GM12801 (cell line): ENCODE measurements at regions not wholly inside any gene's neighbourhood (a gene's known extent, or its start where the extent isn't known, plus 50 kb on each side); places are given as distances from the start of the nearest gene placed in this dataset.

Source experiments
- TF ChIP-seq, protein P1 (sequence below): IDR thresholded peaks from one replicate; pipeline ENCODE4 v1.5.1; 2011; ENCODE audit warnings: control low read depth; ENCODE audit not compliant: insufficient read length; ENCODE audit errors: extremely low read depth

DNA sequence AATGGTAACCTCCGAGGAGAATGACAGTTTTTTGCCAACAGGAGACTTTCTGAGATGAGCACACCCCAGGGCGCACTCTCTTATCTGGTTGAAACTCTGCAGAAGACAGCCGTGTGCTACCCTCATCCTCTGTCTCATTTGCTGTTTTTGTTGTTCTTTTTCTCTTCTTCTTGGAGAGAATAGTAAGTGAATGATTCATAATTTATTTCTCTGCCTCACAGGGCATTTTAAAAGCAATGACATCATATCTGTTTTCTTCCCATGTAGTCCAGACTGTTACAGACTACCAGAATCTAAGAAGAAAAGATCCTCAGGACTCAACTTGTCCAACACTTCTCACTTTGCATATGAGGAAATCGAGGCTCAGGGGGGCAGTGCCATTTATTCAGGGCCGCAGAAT is 771.1 kb upstream of the GRM7 start:
- TF ChIP-seq, protein P1, sequence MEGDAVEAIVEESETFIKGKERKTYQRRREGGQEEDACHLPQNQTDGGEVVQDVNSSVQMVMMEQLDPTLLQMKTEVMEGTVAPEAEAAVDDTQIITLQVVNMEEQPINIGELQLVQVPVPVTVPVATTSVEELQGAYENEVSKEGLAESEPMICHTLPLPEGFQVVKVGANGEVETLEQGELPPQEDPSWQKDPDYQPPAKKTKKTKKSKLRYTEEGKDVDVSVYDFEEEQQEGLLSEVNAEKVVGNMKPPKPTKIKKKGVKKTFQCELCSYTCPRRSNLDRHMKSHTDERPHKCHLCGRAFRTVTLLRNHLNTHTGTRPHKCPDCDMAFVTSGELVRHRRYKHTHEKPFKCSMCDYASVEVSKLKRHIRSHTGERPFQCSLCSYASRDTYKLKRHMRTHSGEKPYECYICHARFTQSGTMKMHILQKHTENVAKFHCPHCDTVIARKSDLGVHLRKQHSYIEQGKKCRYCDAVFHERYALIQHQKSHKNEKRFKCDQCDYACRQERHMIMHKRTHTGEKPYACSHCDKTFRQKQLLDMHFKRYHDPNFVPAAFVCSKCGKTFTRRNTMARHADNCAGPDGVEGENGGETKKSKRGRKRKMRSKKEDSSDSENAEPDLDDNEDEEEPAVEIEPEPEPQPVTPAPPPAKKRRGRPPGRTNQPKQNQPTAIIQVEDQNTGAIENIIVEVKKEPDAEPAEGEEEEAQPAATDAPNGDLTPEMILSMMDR = no peak

DNA sequence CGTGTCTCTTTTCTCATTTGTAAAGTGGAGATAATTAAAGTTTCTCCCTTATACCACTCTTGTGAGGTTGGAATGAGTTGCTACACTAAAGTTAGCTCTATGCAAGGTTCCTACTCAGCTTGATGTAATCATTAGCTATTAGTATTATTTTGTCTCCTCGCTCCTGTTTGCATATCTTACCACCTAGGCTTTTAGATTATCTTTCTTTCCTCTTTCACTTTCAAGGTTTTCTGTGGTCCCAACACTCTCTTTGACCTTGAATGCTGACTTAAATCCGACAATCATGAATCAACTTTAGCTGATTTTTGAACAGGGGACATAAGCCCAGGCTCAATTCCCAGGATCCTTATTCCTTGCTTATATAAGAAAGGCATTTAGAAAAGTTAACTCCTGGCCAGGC is 769.7 kb upstream of the GRM7 start:
- TF ChIP-seq, protein P1 = no peak

DNA sequence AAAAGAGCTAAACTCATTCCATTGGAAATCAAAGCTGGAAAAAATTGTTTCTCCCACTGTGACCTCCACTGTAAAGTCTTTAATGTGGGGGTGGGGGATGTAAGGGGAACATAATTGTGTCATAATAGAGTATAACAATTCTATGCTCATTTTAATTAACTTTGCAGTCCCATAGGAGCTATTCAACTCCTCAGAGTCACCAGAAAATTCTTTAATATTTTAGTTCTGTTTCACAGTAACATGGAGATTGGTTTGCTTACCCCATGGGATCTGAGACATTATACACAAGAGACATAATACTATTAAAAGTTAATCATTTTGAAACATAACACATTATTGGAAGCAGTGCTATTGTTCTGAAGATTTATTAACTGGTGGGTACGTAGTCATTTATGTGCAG is 765.9 kb upstream of the GRM7 start:
- TF ChIP-seq, protein P1 = no peak

DNA sequence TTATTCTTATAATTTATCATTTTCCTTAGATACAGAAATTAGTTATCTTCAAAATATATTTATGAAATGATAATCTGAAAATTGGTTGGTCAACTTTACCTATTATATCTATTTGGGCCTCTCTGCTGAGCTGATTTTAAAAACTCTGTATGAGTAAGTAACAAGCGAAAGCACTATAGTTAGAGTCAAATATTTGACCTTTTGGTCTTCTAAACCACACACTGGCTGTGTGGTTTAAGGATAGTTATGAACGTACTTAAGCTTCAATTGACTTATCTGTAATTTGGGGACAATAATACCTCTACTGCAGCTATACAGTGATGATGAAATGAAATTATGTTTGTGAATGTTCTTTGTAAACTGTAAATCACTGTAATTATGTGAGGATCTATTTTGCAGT is 763.9 kb upstream of the GRM7 start:
- TF ChIP-seq, protein P1 = no peak

DNA sequence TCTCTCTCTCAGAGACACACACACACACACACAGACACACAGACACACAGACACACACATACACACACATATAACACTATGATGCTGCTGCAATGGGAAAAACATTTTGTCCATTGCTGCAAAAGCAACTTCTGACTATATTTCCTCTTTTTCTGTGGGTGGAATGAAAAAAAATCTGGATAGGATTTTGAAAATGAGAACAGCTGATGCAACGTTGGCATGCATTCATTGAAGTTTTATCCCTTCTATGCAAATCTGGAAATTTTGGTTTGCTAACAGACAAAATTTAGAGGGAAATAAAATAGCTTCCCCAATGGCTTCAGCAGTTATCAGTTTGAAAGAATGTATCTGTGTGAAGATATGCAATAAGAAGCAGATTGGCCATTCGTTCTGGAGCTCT is 763.4 kb upstream of the GRM7 start:
- TF ChIP-seq, protein P1 = no peak

DNA sequence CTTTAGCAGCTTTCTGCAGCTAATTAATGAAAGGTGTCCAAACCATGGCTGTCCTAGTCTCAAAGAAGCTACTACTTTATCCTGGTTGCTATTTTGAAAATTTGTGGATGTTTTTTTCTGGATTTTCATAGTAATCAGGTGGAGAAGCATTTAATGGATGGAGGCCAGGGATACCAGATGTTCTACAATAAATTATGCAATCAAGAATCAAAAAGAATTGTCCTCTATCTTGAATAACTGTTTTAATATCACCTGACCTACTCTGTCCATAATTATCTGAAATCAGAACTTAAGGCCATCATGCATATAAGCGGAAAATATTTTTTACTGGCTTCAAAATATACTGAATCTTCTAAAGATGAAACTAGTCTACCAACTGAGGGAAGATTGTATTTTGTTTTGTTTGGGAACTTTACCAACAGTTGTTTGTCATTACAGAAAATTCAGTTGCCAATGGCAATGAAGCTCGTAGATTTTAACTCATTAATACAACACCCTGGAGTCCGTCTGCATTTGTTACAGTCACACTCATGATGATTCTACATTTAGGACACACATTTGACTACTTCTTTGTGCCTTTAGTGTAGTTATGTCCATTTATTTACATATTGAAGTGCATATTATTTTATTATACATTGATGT is 762.3 kb upstream of the GRM7 start:
- TF ChIP-seq, protein P1 = no peak

DNA sequence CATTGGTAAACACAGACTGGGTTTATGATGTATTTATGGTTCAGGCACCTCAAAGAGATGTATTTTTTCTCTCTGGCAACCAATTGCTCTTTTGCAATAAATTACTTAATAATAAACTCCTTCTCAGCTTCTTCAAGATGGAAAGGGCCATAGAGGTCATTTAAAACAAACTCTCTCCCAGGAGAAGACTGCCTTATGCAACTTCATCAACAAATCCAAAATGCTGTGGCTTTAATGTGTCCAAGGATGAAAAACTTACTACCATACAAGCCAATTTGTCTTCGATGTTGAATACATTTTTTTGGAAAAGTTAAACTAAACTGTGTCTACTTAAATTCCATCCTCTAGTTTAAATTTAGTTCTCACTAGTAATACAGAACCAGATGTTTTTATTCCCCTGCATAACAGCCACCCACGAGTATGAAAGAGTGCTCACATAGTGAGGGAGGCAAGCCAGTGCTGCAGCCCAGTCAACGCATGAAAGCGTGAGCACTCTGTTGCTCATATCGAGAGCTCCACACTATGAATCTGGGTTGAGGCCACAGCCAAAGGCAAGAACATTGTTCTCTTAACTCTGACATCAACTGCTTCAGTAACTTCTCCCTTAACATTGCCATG is 761.3 kb upstream of the GRM7 start:
- TF ChIP-seq, protein P1 = no peak
